ENCODE measurements at regions not wholly inside any gene's neighbourhood (a gene's known extent, or its start where the extent isn't known, plus 50 kb on each side); places are given as distances from the start of the nearest gene placed in this dataset.
"Not testable (repeated sequence)": the region's sequence is repeated elsewhere in the genome, so short reads cannot be mapped to it uniquely, and the experiment has no call there.

- DNase-seq, result no peak
Measured at GRCh38 chr1:187848321-187848720, 1019.6 kb downstream of the PLA2G4A start.

GRCh38 chr1:187850146-187850545 lies 1021.4 kb downstream of the PLA2G4A start:
- not testable (repeated sequence) for DNase-seq

- DNase-seq, result no peak
Measured at GRCh38 chr1:187853505-187853904, 1024.8 kb downstream of the PLA2G4A start.

- no peak for DNase-seq
Measured at GRCh38 chr1:187854457-187854856, 1025.7 kb downstream of the PLA2G4A start.

GRCh38 chr1:187862506-187862905 lies 1033.8 kb downstream of the PLA2G4A start:
- no peak for DNase-seq

GRCh38 chr1:187870552-187870951 lies 1041.8 kb downstream of the PLA2G4A start:
- no peak for DNase-seq

GRCh38 chr1:187871177-187871845 lies 1042.6 kb downstream of the PLA2G4A start:
- no peak for DNase-seq

DNA sequence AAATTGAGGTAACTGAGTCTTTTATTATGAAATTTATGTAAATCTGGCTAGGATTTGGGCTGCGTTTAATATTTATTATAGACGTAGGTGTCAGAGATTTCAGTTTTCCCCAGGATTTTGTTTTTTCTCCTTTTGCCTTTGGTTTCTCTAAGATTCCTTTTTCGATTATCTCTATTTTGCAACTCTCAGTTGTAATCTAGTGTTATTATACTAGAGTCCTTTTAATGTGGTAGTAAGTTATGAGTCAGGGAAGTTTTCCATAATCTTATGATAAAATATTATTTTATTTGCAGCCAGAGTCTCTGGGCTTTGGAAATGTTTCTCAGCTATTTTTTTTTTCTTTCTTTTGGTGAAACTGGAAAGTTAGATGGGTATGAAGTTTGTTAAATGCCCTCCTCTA lies 1043.8 kb downstream of the PLA2G4A start:
- DNase-seq, result no peak

DNA sequence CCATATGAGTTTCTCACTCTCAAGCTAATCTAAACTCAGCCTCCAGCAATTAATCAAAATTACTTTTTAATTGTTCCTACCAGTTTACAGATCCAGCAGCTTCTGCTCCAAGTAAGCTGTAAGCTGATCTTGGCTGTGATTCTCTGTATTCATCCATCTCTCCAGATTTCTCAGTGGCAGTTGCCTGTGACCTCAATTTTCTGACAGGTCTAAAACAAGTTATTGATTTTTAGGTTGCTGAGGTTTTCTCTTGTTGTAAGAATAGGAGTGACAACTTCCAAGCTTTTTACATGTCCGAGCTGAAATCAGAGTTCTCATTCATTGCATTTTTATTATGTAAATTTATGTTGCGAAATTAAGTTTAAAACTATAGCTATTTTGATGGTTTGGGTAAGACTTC lies 1044.4 kb downstream of the PLA2G4A start:
- no peak for DNase-seq

DNA sequence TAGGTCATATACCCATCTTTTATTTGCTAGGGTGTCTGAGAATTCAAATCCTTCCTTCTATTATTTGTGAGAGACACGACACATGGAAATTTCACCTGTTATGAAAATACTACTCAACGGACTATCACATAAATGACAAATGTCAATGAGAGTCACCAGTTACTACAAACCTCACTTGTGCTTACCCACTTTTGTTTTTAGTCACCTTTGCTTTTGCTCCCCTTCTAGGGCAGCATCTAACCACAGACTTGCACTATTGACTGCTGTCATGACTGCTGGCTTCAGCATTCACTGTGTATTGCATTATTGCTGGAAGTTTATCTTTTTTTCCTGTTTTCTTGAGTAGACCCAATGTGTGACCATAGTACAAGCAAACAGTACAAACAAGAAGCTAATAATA lies 1048.0 kb downstream of the PLA2G4A start:
- DNase-seq, result no peak

DNA sequence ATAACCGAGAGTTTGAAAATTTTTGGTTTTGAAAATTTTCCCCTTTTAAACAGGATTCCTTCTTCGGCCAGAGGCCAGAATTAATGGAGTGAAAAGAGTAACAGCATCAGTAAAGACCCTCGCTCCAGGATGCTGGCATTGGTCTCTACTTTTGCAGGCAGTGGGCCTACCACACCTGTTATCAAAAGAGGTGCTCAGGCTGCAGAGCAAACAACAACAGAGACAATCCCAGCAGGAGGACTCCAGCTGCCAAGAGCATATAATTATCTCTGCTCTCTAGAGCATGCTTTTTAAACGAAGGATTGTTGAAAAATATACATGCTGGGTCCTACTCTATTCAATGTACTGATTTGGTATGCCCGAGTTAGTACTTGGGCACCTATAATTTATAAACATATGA lies 1048.5 kb downstream of the PLA2G4A start:
- DNase-seq, result no peak

DNA sequence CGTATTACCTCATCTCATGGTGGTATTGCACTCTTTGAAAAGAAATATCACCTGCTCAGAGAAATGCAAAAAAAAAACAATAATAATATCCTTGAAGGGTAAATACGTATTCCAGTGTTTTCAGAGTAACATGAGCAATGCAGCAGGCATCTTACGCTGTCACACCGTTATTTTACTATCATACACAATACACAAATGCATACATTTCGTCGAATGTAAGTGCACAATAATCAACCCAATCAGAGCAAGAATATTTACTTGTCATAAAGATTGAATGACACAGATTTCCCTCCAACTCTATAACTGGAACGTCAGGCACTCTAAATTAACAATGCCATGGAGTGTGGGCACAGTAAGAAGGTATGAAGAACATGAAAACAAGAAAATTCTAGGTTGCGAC lies 1050.1 kb downstream of the PLA2G4A start:
- no peak for DNase-seq

GRCh38 chr1:187883356-187883755 lies 1054.6 kb downstream of the PLA2G4A start:
- DNase-seq, result no peak

GRCh38 chr1:187891993-187892682 lies 1063.4 kb downstream of the PLA2G4A start:
- DNase-seq, result no peak

GRCh38 chr1:187892683-187893039 lies 1063.9 kb downstream of the PLA2G4A start:
- DNase-seq, result no peak

DNA sequence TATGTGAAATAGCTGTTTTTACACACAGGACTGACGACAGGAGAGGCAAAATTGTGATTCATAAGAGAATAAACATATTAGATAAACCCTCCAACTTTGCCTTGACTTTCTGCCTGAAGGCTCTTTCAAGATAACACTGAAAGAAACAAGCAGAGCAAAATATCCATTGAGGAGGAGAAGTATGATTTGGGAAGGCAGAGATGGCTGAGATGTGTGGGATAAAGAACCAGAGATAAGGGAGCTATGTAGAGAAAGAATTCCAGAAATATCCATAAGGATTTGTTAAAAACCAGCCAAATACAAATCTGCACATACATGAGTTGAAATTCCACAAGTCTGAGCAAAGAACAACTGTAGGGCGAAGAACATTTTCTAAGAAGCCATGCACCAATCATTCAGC lies 1064.7 kb downstream of the PLA2G4A start:
- DNase-seq, result no peak

- DNase-seq, result no peak
Measured at GRCh38 chr1:187894349-187894748, 1065.6 kb downstream of the PLA2G4A start.

- no peak for DNase-seq
Measured at GRCh38 chr1:187903223-187903622, 1074.5 kb downstream of the PLA2G4A start.

DNA sequence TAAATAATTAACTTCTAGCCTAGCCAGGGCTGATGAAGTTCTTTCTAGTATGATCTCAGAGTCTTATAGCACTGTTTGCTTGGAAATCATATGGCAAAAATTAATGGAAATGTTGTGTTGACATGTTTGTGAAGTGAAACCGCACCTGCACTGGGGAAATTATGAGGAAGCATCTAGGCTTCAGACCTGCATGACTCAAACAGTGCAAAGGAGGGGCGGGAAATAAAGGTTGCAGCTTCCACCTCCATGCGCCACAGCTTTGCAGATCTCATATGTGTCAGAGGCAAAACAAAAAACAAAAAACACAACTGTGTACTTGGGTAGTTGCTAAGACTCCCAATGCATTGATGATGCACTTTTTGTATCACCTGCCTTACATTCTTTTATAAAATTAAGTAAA lies 1080.6 kb downstream of the PLA2G4A start:
- DNase-seq, result no peak

GRCh38 chr1:187911820-187912219 lies 1083.1 kb downstream of the PLA2G4A start:
- no peak for DNase-seq

DNA sequence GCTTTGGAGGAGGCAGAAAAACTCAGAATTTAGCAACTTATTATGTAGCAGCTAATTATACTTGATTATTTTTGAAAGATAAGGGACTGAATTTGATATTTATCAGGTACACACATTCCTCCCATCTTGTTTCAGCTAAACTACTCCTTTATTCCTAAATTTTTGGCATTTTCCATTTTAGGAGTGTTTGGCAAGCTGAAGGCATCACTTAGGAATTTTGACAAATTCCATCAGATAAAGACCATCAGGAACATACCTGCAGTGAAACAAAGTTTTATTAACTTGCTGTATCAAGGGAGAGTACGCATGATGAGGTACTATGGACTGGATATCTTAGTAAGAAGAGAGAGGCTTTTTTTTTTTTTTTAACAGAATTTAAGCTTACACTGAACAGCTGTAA lies 1092.2 kb downstream of the PLA2G4A start:
- no peak for DNase-seq

GRCh38 chr1:187921426-187921825 lies 1092.7 kb downstream of the PLA2G4A start:
- DNase-seq, result no peak

DNA sequence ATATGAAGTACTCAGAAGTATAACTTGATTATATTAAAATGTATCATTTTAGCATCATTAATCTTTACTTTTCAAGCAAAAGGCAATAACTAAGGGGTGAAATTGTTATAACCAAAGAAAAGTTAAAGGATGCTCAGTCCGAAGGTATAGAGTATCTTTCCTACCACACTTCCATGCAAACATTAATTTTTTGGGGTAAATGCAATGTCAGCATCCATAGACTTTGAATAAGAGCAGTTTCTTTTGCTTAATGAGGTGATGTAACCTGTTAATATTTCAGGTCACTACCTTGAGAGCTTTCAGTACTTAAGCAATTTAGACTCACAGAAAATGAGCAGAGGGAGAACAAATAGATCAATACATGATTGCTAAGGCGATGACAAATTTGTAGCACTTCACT lies 1093.5 kb downstream of the PLA2G4A start:
- no peak for DNase-seq

DNA sequence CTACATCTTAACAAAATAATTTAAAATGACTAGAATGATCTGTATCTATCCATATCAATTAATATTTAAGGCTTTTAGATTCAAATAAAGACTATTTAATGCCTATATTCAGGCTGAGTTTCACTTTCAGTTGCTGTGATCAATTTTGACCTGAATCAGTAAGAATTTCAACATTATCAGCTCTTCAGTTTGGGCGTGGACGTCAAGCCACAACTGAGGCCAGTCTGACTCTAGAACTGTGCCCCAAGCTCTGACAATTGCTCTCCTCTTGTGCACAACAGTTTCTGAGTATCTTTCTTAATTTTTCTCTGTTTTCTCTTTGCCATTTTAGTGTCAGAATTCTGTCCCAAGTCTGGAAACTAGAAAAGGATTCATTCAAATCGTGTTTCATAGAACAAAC lies 1095.5 kb downstream of the PLA2G4A start:
- no peak for DNase-seq

DNA sequence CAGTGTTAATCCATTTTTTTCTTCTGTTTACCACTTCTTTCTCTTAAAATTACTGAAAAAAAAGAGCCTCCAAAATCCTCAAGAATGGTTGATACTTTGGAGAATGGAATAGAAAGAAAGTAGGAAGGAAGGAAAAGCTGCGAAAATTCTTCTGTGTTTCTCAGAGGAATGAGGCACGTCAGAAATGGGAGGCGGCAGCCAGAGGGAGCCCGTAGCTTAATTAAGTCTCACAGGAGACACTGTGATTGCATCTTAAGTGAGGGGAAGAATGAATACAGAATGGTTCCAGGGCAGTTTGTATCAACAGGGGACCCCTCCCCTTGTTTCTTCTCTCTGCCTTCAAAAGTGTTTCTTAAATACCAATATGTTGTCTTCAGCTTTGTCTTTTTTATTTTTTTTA lies 1099.5 kb downstream of the PLA2G4A start:
- DNase-seq, result no peak

Data from stimulated activated CD4-positive, alpha-beta T cell treated with anti-CD3 and anti-CD28 coated beads, Interleukin-15, amount 100 ng/mL, for 24 hours (primary cell).